ENCODE measurements at regions not wholly inside any gene's neighbourhood (a gene's known extent, or its start where the extent isn't known, plus 50 kb on each side); places are given as distances from the start of the nearest gene placed in this dataset.

GRCh38 chr3:22981166-22981565 is 222.0 kb upstream of the UBE2E2 start:
- in situ Hi-C loops (cut with MboI) (no loop called here), intact Hi-C loops (cut with micrococcal nuclease) (no loop called here)
- CTCF ChIA-PET (ENCODE audit: low intra/inter-chr PET ratio): no interaction called here
- ATAC-seq (no peak), FAIRE-seq (no peak), DNase-seq (ENCODE audit: extremely low read depth in 1 of 4, low spot score in 3 of 4) (no peak)
- Histone ChIP-seq H3K4me2 (ENCODE audit: insufficient read depth, low read length) (no peak overlapping the region), H2AFZ (ENCODE audit: low read depth, low read length) (no peak overlapping the region), H3K9ac (ENCODE audit: insufficient read depth in 1 of 2, low read depth in 2 of 2, low read length in 2 of 2) (no peak overlapping the region), H3K36me3 (ENCODE audit: control insufficient read depth, insufficient read depth, low read length) (no peaks in the 10 kb centered on the region), H3K27me3 (ENCODE audit: control insufficient read depth in 2 of 2, insufficient read depth in 2 of 2, low read length in 2 of 2) (no peaks in the 10 kb centered on the region), H3K27ac (ENCODE audit: extremely low read depth, low read depth, low read length) (no peak overlapping the region), H3K4me1 (replicated peaks in 1 of 2; ENCODE audit: control insufficient read depth in 2 of 2, insufficient read depth in 2 of 2, low read length in 2 of 2) (no peaks in the 10 kb centered on the region), H3K9me3 (replicated peaks; ENCODE audit: control insufficient read depth, insufficient read depth, low read depth, low read length) (no peaks in the 10 kb centered on the region), H3K79me2 (ENCODE audit: control insufficient read depth, insufficient read depth, low read length) (no peaks in the 10 kb centered on the region), H4K20me1 (replicated peaks; ENCODE audit: control insufficient read depth, insufficient read depth, low read length) (no peaks in the 10 kb centered on the region), H3K9me1 (ENCODE audit: control insufficient read depth, insufficient read depth, low read length) (no peaks in the 10 kb centered on the region), H3K4me3 (no peak overlapping the region)
- 2% methylated on average over 3 of the region's 3 CpGs for WGBS (ENCODE audit: insufficient coverage, low coverage, missing lambda C conversion rate)
- POLR2A ChIA-PET: no interaction called here
- TF ChIP-seq TEAD2 (tag; IDR thresholded peaks at IDR 0.05) (no peak), PHB (CRISPR knock-in tag; IDR thresholded peaks at IDR 0.05) (no peak), UBTF (IDR thresholded peaks at IDR 0.05; ENCODE audit: borderline replicate concordance in 1 of 2, low read depth in 2 of 2, low read length in 2 of 2) (no peak), KHSRP (IDR thresholded peaks at IDR 0.05) (no peak), ATF3 (IDR thresholded peaks at IDR 0.05) (no peak), ATF3 (CRISPR knock-in tag; conservative IDR thresholded peaks at IDR 0.05) (no peak), SREBF2 (CRISPR knock-in tag; IDR thresholded peaks at IDR 0.05) (no peak), FOXA1 (IDR thresholded peaks at IDR 0.05; ENCODE audit: borderline replicate concordance) (no peak), ZNF140 (CRISPR knock-in tag; IDR thresholded peaks at IDR 0.05) (no peak)
- no TSS peak for BruUV-seq (replicated peaks)
